NCI-H1092 (cell line): ENCODE measurements at regions not wholly inside any gene's neighbourhood (a gene's known extent, or its start where the extent isn't known, plus 50 kb on each side); places are given as distances from the start of the nearest gene placed in this dataset.

ENCODE experiments used
- DNase-seq: peaks from one replicate; lab custom pipeline; 2025; lab: John Stamatoyannopoulos, UW

DNA sequence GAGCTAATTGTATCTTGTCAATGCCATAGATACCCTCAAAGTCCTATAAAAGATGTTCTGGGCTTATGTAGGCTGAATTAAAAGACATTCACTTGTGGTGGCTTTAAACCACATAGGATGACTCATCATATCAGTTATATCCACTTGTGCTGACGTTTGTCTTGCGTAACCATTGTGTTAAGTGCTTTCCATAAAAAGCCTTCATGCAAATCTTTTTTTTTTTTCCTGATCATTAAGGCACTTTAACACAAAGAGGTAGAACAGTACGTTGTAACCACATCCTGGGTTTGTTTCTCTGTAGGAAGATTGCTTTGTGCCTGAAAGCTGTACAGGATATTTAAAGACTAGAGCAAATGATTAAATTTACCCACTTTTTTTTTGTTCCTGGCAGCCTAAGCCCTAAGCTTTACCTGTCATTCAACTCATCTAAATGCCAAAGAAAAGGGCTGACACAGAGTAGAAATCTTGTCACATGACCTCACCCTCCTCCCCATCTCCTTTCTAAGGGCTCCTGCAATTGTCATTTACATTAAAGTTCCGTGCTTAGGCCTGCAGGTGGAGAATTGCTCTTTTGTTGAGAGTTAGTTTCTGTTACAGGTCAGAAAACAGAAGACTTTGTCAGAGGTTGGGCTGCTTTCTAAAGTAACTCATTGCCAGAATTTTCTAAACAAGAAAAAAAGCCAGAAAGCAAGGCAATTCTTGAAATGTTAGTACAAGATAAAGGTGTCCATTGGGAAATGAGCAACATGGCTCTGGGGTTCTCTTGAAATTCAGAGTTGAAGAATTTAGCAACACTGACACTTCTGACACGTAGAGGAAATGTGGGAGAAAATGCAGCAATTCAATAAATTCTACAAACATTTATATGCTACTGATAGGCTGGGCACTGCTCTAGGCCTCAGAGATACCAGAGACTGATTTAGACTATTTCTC lies 555.6 kb downstream of the PPARGC1A start:
- no peak for DNase-seq

DNA sequence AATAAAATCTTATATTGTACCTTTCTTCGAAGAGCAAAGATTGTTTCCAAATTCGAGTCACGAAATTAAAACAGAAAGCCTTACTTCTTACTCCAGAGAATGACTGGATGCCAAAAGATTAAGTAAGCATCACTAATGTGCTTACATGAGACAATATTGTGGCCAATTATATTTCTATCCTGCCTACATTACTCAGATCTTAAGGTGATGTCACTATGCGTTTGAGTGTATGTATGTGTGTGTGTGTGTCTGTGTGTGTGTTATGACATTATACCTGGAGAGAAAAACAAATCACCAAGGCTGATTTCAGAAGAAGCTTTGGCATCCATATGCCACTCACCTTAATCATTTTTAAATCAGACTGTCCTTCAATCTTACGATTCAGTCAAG lies 556.3 kb downstream of the PPARGC1A start:
- no peak for DNase-seq

DNA sequence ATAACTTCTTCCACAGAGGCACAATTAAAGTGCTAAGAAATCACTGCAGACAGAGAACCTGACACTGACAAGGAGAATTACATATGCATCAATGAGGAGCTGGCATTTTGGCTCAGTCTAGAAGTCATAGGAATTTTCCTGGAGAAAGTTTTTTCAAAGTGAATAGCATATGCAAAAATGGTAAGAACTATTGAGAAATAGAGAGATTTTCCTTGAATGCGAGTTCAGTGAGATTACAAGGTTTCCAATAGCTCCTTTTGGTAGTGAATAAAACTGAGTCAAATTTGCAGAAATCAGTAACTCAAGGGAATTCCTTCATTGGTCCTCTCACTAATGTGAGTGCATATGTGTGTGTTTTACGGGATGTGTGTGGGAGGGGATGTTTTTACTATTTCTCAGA lies 557.5 kb downstream of the PPARGC1A start:
- no peak for DNase-seq

DNA sequence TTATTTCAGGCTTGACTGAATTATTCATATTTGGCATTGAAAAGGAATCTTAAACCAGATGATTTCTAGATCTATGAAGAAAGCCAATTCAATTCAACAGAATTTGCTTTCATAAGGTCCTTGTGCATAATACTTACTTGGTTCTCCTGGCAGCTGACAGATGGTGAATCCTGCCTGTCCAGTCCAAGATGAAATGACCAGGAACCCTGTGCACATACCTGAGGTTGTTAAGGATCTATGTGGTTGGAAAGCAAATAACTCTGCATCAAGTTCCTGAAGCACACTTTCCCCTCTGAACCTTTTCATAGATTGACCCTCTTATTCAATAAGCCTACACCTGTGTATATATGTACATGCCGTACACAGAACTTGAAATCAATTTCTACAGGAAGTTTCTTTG lies 562.7 kb downstream of the PPARGC1A start:
- DNase-seq = no peak

DNA sequence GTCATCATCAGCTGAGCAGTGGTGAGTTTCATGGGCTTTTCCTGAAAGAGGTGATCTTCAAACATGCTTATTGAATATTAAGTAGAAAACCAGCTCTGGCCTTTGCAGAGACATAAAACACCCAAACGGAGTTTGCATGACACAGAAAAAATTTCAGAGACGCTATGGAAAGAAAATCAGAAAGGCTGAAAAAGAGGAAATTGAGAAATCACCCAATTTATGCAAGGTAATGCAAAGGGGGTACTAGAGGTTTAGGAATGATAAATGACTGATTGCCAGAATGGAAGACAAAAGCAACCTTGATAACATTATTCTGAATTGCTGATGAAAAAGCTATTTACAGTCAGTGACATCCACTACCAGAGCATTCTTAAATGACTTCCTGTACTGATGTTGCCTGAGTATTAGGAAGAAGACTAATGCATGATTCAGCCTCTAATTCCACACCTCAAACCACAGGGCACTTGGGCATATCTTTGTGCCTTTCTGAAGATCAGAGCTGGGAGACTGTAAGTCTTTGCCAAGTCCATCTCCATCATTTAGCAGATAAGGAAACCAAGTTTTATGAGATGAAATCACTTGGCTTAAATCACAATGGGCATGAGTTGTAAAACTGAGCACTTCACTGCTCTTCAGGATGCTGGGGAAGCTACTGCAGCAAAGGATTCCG lies 565.7 kb downstream of the PPARGC1A start:
- DNase-seq = no peak

DNA sequence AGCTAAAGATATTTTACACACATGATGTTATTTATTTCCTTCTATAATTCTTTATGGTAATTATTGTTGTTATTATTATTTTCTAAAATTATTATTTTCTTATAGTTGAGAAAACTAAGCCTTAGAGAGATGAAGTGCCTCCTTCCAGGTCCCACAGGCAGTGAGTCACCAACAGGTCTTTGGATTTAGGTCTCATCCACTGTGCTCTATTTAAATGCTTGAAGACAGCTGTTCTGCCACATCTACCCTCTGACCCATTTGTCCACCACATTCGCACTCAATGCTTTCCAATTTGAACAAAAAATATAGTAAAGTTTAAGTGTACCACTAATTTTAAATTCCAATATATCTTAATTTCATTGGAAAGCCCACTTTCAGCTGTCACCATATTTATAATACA lies 566.4 kb downstream of the PPARGC1A start:
- no peak for DNase-seq

DNA sequence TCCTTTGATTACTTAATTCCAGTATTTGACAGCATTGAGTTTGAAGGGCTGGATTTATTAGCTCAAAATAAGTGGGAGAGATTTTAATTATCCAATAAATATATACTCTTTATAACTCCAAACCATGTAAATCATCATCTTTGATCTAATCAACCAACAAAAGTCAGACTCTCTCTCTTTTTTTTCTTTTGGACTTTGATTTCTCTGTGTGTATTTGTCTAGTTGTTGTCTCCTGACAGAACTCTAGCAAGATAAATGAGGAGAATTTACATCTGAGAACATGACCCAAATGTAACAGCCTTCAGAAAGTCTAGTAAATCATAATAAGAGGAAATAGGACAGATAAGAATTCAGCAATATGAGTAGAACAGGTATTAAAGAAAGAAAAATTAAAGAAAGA lies 567.1 kb downstream of the PPARGC1A start:
- DNase-seq = no peak

DNA sequence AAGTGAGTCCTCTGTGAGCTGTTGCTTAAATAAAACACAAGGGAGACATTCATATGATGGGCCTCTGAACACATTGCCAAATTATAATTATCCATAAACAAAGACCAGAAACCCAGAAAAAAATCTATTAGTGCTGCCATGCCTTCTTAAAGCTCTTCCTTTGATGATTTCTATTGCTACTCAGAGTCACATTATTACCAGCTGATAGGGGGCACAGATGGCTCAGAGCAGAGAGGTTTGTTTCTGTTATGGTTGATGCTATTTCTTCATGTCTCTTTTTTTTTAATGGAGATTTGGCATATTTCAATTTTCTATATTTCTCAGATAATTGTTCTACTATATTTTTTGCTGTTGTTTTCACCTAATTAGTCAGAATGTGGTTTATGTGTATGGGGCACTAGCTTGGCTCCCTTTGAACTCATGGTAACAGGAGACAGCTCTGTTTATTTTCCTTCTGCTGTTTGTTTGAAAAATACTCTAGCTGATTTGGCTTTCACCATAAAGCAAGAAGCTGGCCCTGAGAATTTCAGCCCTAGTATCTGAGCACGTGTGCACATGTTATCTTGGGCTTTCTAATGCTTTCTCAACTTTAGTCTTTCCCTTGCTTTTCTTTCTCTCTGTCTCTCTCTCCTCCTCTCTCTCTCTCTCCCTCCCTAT lies 568.8 kb downstream of the PPARGC1A start:
- DNase-seq = no peak

DNA sequence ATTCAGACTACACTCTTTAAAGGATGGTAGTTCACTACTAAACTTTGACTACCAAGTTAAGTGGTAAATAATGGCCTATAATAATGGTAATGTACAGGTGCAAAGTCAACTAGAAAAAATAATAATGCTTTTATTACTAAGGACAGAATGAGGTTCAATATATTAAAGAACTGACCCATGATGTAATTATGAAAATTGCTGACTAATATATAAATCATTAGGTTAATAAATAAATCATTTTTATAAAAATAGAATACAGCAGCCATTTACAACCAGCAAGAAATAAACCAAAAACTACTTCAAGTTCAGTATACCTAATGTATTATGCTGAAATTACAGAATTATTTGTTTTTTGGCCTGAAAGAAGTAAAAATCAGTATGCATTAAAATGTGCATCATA lies 577.2 kb downstream of the PPARGC1A start:
- no peak for DNase-seq

DNA sequence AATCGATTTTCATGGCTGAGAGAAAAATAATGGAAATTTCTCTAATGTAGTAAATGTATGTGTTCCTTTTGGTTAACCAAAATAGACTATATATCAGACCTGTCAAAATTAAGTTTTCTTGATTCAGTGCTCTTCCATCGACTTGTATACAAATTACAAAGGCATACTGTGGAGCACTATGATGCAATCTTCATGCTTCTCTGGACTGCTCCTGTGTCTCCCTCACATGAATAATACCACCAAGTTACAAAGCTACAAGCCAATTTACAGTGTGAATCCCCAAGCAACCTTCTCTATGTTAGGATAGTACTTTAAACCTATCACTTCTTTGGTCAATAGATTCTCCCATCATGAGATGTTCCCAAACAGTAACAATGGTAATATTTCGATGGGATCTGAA lies 577.9 kb downstream of the PPARGC1A start:
- no peak for DNase-seq

DNA sequence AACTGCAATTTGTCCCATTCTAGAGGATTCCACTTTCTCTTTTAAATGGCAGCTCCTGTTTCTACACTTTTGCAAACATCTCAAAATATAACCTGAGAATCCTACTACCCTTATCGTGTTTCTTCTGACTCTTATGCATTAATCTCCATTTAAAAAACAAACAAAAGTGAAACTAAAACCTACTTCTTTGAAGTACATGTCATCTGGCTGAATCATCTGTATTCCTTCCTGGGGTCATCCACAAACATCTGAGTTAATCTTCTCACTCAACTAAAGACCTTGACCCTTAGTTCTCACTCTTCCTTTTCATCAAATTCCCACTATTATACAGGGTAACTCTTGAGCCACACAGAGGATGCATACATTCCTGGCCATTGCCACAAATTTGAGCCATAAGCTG lies 584.8 kb downstream of the PPARGC1A start:
- no peak for DNase-seq

DNA sequence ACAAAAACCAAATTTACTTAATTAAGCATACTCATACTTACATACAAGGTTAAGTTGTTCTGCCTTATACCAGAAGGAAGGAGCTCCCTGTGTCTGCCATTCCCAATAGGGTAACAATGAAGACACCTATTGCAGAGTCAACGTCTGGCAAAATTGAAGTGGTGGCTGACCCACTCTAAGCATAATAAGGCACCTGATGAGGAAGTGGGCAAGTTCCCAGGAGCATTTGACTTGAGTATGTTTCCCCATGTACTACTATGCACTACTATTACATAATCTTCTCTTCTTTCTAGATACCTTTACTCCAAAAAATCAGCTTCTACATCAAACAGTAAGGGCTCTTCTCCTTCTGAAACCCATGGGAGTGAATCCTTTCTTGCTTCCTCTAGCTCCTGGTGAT lies 591.5 kb downstream of the PPARGC1A start:
- no peak for DNase-seq

DNA sequence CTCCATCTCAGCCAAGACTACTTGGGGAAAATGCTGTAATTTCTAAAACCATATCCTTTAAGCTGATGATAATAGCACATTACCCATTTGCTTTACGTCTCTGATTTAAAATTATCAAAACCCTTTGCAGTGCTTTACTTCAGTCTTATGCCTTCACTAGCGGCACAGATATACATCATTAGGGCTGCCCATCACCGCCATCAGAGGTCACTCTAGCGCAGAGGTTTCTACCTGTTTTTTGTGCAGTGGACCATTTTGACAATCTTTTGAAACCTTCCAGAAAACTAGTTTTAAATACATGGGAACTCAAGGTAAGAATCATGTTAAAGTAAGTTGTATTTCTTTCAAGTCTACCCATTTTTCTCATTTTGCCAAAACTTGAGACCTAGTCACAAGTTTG lies 592.5 kb downstream of the PPARGC1A start:
- no peak for DNase-seq

DNA sequence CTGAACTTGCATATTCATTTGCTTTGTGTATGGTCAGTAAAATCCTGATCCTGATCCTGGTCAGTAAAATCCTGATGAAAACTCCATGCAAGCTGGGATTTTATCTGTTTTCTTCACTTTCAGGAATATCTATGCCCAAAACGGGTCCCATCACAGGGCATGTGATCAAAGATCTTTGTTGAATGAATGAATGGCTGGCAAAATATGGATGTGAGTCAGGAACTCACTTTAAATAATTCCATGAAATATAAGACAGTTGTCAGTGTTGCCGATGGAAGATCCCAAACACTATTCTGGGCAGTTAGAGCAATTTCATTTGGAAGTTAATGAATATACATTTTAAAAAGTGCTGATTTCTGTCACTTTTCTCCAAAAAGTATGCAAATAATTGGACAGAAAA lies 598.4 kb downstream of the GBA3 start:
- DNase-seq = no peak

DNA sequence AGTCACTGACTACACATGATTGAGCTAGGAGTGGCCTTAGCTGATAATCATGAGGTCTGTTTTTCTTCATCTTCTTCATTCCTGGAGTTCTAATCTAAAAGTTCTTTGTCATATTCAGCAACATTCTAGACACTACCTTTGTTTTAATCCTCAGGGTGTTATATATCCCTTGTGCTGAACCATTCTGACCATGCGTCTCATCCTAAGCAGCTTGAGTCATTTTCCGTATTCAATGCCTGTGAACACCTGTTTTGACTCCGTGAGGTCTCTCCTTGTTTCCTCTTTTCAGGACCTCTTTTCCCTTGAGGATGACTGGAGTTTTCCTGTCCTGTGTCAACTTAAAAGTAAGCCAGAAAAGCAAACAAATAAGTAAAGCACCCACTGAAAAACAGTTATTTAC lies 597.9 kb downstream of the GBA3 start:
- DNase-seq = no peak

DNA sequence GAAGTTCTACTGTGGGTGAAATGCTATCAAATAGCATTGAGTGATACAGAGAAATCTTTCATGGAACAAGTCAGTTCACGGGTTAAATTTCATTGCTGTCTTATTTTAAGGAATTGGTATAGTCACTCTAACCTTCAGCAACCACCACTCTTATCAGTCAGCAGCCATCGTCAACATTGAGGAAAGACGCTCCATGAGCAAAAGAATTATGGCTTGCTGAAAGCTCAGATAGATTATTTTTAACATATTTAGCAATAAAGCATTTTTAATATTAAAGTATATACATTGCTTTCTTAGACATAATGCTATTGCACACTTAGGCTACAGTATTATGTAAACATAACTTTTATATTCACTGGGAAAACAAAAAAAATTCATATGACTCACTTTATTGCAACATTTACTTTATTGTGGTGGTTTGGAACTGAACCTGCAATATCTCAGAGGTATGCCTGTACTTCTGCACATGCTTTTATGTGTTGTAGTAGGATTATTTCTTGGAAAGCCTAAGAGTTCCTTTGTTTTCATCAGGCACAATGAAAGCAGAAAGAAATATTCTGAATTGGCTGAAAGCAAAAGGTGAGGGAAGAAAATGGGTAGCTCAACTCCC lies 586.7 kb downstream of the GBA3 start:
- DNase-seq = no peak

DNA sequence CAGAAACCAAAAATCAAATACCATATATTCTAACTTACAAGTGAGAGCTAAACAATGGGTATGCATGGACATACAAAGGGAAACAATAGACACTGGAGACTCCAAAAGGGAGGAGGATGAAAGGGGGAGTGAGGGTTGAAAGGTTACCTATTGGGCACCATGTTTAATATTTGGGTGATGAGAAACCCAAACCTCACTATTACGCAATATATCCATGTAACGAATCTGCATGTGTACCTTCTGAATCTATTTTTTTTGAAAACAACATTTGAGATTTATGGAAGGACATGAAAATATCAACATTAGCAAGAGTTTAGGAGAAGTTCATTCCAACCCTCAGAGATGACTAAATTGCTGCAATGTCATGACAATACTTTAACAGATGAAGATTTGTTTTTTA lies 586.1 kb downstream of the GBA3 start:
- DNase-seq = no peak

DNA sequence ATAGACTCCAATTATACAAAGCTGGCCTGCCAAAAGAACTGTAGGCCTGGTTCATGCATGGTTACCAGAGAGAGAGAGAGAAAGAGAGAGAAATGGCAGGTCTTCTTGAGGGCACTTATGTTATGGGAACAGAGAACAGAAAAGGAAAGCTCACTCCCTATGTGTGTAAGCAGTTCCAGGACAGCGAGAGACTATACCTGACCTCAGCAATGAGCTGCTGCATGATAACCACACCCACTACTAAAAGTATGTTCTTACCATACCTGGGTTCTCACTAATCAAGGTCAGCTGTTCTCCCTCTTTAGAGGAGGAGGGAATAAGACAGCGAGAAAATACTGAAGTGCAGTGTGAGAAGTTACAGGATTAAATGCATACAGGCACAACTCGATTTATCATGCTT lies 583.3 kb downstream of the GBA3 start:
- no peak for DNase-seq

DNA sequence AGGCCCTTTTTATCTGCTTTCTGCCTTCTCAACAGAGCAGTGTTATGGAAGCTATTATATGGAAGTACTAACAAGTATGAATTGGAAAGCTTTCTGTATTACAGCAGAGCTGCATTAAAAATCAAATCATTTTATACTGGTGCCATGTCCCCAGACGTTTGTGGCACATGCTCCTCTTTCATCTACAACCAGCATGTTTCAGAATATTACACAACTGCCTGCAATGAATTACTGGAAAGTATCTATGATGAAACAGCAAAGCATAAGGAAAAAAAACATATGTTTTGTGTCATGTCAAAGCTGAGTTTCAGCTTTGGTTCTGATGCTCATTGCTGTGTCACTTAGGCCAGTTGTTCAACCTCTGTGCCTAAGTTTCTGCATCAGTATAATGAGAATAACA lies 576.8 kb downstream of the GBA3 start:
- no peak for DNase-seq

DNA sequence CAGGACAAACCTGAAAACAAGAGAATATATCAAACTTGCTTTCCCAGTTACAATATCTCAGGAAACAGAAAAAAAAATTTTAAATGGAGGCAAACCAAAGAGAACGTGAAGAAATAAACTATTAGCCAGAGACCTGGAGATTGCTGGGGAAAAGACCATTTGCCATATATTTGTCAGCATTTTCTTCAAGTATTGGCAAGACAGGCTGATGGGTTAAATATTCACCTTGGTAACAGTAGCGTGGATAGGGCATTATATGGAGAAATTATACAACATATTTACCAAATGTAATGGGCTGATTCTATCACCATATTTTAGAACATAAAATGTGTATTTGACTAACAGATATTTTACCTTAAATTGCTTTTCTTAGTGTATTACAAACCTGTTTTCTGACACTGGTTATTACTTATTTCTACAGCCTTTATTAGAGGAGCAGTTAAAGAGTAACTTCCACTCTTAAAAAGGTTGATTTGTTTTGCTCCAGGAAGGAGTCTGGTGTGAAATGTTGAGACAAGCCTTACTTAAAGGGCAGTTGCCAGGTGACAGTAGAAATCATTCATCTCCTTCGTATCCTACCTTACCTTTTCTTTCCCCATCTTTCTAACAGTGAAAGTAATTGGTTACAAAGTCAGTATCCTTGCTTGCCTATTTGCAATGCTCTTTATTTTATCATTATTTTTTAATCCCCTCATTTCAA lies 575.5 kb downstream of the GBA3 start:
- no peak for DNase-seq

DNA sequence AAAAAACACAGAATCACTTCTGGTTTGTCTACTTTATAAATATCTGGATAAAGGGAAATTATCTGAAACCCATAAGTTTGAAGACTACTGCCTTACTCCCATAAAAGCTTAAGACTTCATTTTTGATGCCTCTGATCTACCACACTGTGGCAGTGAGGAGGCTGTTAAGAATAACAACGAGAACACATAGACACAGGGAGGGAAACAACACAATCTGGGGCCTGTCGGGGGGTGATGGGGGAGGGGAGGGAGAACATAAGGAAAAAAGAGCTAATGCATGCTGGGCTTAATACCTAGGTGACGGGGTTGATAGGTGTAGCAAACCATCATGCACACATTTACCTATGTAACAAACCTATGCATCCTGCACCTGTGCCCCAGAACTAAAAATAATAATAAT lies 573.7 kb downstream of the GBA3 start:
- DNase-seq = no peak

DNA sequence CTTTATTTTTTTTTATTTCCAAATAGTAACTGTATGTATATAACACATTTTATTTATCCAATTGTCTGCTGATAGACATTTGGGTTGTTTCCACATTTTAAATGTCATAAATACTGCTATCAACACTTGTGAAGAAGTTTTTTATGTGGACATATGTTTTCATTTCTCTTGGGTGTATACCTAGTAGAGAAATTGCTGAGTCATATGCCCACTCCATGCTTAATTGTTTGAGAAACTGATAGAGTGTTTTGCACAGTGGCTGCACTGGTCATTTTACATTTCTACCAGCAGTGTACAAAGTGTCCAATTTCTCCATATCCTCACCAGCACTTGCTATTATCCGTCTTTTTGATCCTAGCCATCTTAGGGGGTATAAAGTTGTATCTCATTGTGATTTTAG lies 567.8 kb downstream of the GBA3 start:
- no peak for DNase-seq
